OCI-LY1 (cell line): ENCODE measurements at regions not wholly inside any gene's neighbourhood (a gene's known extent, or its start where the extent isn't known, plus 50 kb on each side); places are given as distances from the start of the nearest gene placed in this dataset.

Experiments
- H2AFZ ChIP-seq: fragments of 200-600 bp; sonication (generic), shearing (Covaris generic); 2 replicates; pipeline ENCODE4 v1.6.0; 2014; ENCODE audit warnings: antibody characterized with exemption, mild to moderate bottlenecking, low read length
- H3F3A ChIP-seq: fragments of 200-600 bp; sonication (generic), shearing (Covaris generic); 2 replicates; pipeline ENCODE4 v1.6.0; 2014; ENCODE audit warnings: mild to moderate bottlenecking, antibody characterized with exemption, low read length, moderate library complexity; ENCODE audit not compliant: insufficient read depth
- H3K27ac ChIP-seq: fragments of 200-600 bp; sonication (generic); 2 replicates; pipeline ENCODE4 v1.5.1; 2014; ENCODE audit warnings: low read length, mixed run types, mild to moderate bottlenecking, low read depth; ENCODE audit not compliant: poor library complexity, severe bottlenecking
- H3K27me3 ChIP-seq: fragments of 200-600 bp; sonication (generic); 2 replicates; pipeline ENCODE4 v1.6.0; 2014; ENCODE audit warnings: antibody characterized with exemption, mild to moderate bottlenecking, low read length, moderate library complexity; ENCODE audit not compliant: insufficient read depth
- H3K36me3 ChIP-seq: fragments of 200-600 bp; sonication (generic); 2 replicates; pipeline ENCODE4 v1.6.1; 2014; ENCODE audit warnings: mild to moderate bottlenecking, antibody characterized with exemption, low read length, moderate library complexity, mixed read lengths; ENCODE audit not compliant: insufficient read depth
- H3K4me1 ChIP-seq: fragments of 200-600 bp; sonication (generic); 2 replicates; pipeline ENCODE4 v1.5.1; 2014; ENCODE audit warnings: mild to moderate bottlenecking, low read length, moderate library complexity; ENCODE audit not compliant: insufficient read depth, severe bottlenecking
- H3K4me2 ChIP-seq: fragments of 200-600 bp; sonication (generic), shearing (Covaris generic); 2 replicates; pipeline ENCODE4 v1.6.1; 2014; ENCODE audit warnings: low read length
- H3K4me3 ChIP-seq: fragments of 200-600 bp; sonication (generic); 2 replicates; pipeline ENCODE4 v1.5.1; 2014; ENCODE audit warnings: low read length, low read depth, mild to moderate bottlenecking, mixed read lengths; ENCODE audit not compliant: poor library complexity, severe bottlenecking
- H3K79me2 ChIP-seq: fragments of 200-600 bp; shearing (Covaris generic); 2 replicates; pipeline ENCODE4 v1.6.1; 2016; ENCODE audit warnings: mixed run types, low read length, mixed read lengths; ENCODE audit not compliant: insufficient read depth
- H3K9ac ChIP-seq: fragments of 200-600 bp; sonication (generic), shearing (Covaris generic); 2 replicates; pipeline ENCODE4 v1.6.1; 2014; ENCODE audit warnings: mild to moderate bottlenecking, low read length, mixed read lengths
- H3K9me2 ChIP-seq: fragments of 200-600 bp; sonication (generic), shearing (Covaris generic); 2 replicates; pipeline ENCODE4 v1.6.1; 2014; ENCODE audit warnings: low read depth, mild to moderate bottlenecking, low read length, mixed read lengths
- H3K9me3 ChIP-seq: fragments of 200-600 bp; shearing (Covaris generic); 2 replicates; pipeline ENCODE4 v1.6.1; 2014; ENCODE audit warnings: low read length, mixed read lengths
- H4K20me1 ChIP-seq: fragments of 200-600 bp; sonication (generic), shearing (Covaris generic); 2 replicates; pipeline ENCODE4 v1.6.0; 2016; ENCODE audit warnings: mild to moderate bottlenecking, low read length; ENCODE audit not compliant: insufficient read depth
- CTCF ChIP-seq: fragments of 200-600 bp; sonication (generic), shearing (Covaris generic); IDR thresholded peaks from 2 replicates; pipeline ENCODE4 v1.5.1; 2017; ENCODE audit warnings: mild to moderate bottlenecking, antibody characterized with exemption, low read length, moderate library complexity, mixed read lengths
- EZH2 ChIP-seq: fragments of 200-600 bp; sonication (generic), shearing (Covaris generic); IDR thresholded peaks from 2 replicates; pipeline ENCODE4 v1.8.0; 2017; ENCODE audit warnings: borderline replicate concordance, mixed run types, mild to moderate bottlenecking, antibody characterized with exemption, low read length, moderate library complexity, mixed read lengths

- Histone ChIP-seq H3K79me2 (no peaks in the 10 kb centered on the region), H3K9me2 (no peaks in the 10 kb centered on the region), H3K27me3 (no peaks in the 10 kb centered on the region), H3K36me3 (no peaks in the 10 kb centered on the region), H3K9me3 (no peaks in the 10 kb centered on the region), H2AFZ (no peak overlapping the region), H3K4me3 (no peak overlapping the region), H3K4me1 (no peaks in the 10 kb centered on the region), H3K27ac (no peak overlapping the region), H3F3A (no peaks in the 10 kb centered on the region), H4K20me1 (no peaks in the 10 kb centered on the region), H3K9ac (no peak overlapping the region), H3K4me2 (no peak overlapping the region)
- TF ChIP-seq CTCF, result no peak
- TF ChIP-seq EZH2, result no peak
Observed at GRCh38 chr4:23060776-23061175, 368.0 kb downstream of the GBA3 start.

GRCh38 chr4:23058165-23058776, 365.5 kb downstream of the GBA3 start:
- Histone ChIP-seq H2AFZ (no peak overlapping the region), H3F3A (no peaks in the 10 kb centered on the region), H3K27ac (no peak overlapping the region), H3K36me3 (no peaks in the 10 kb centered on the region), H3K4me1 (no peaks in the 10 kb centered on the region), H3K9me3 (no peaks in the 10 kb centered on the region), H3K27me3 (no peaks in the 10 kb centered on the region), H3K79me2 (no peaks in the 10 kb centered on the region), H3K4me3 (no peak overlapping the region), H3K9me2 (no peaks in the 10 kb centered on the region), H4K20me1 (no peaks in the 10 kb centered on the region), H3K9ac (no peak overlapping the region), H3K4me2 (no peak overlapping the region)
- no peak for TF ChIP-seq EZH2
- no peak for TF ChIP-seq CTCF

GRCh38 chr4:23041501-23041900, 348.8 kb downstream of the GBA3 start:
- no peaks in the 10 kb centered on the region for H3K36me3 ChIP-seq
- H3K79me2 ChIP-seq, result no peaks in the 10 kb centered on the region
- TF ChIP-seq CTCF, result no peak
- no peak for TF ChIP-seq EZH2
- no peaks in the 10 kb centered on the region for H3K4me1 ChIP-seq
- H3K9me3 ChIP-seq, result no peaks in the 10 kb centered on the region
- H4K20me1 ChIP-seq, result no peaks in the 10 kb centered on the region
- H3K4me3 ChIP-seq, result no peak overlapping the region
- no peak overlapping the region for H3K9ac ChIP-seq
- no peak overlapping the region for H3K27ac ChIP-seq
- H3F3A ChIP-seq, result no peaks in the 10 kb centered on the region
- H3K9me2 ChIP-seq, result no peaks in the 10 kb centered on the region
- no peak overlapping the region for H2AFZ ChIP-seq
- H3K27me3 ChIP-seq, result no peaks in the 10 kb centered on the region
- no peak overlapping the region for H3K4me2 ChIP-seq
